Activated CD4-positive, CD25-positive, alpha-beta regulatory T cell (primary cell): ENCODE measurements at regions not wholly inside any gene's neighbourhood (a gene's known extent, or its start where the extent isn't known, plus 50 kb on each side); places are given as distances from the start of the nearest gene placed in this dataset.
"Not testable (repeated sequence)": the region's sequence is repeated elsewhere in the genome, so short reads cannot be mapped to it uniquely, and the experiment has no call there.

Source experiments
- DNase-seq, 4 experiments: peaks; one replicate each; lab custom pipeline; 2025; lab: John Stamatoyannopoulos, UW

DNA sequence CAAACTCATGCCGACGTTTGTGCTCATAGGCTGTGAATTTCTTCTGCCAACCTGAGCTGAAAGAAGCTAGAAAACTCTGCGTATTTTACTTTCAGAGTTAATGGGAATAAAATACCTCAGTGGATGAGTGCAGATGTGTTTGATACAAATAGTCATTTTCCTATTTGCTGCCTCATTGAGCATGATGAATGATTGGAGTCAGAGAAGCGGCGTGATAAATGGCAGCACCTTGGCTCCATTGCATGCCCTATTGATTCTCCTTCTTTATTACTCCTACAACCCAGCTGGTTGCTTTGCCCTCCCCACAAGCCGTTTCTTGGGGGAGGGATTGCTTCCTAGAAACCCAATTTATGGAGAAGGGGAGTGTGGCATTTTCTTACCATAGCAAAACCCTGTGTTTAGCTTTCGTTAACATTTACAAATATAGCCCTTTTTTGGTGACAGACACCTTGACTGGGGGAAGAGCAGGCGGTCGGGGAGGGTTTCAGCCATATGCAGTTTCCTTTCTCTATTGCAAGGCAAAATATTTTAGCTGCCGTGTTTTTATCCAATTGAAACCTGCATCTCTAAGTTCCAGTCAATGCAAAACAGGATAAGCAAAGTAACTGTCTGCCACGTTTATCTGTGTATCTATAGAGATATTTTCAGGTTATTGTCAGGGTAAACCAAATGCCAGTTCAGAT, 93.1 kb upstream of the TBCA start:
- DNase-seq, result no peak

- DNase-seq, result no peak
Observed at GRCh38 chr5:77867914-77868313, 91.8 kb upstream of the TBCA start.

- DNase-seq, result no peak
Observed at GRCh38 chr5:77867194-77867691, 91.1 kb upstream of the TBCA start.

GRCh38 chr5:77866198-77866597, 90.1 kb upstream of the TBCA start:
- no peak for DNase-seq

DNA sequence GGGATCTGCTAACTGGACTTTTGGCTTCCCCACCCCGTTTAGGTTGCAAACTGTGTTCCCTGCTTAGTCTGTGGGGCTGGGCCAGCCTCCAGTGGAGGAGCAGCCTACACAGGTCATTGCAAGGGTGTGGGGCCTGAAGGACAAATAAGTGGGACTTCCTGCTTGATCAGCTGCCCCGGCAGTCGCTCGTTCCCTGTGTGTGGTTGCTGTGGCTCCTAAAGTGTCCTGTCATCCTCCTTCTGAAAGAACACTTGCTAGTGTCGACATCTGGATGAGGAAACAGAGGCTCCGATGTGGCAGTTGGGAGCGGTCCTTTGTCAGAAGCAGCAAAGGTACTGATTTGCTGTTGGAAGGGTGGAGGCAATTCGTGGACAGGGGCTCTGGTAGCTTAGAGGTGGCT, 88.9 kb upstream of the TBCA start:
- DNase-seq, result no peak

DNA sequence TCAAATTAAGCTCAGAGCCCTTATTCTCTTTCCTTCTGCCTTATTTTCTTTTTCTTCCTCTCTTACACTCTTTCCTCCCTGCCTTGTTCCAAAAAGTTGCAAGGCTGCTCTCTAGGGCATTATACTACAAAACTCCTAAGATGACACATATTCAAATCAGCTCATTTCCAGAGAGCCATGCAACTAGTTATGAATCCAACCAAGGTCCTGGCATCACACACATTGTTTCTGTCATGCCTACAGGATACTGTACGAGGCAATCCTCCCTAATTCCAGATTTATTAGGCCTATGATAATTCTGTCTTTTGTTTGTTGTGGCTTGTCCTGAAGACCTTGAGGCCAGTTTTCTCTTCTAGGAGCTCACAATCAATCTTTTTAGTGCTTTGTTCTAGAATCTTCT, 87.0 kb upstream of the TBCA start:
- no peak for DNase-seq

GRCh38 chr5:77861576-77861975, 85.4 kb upstream of the TBCA start:
- no peak for DNase-seq

DNA sequence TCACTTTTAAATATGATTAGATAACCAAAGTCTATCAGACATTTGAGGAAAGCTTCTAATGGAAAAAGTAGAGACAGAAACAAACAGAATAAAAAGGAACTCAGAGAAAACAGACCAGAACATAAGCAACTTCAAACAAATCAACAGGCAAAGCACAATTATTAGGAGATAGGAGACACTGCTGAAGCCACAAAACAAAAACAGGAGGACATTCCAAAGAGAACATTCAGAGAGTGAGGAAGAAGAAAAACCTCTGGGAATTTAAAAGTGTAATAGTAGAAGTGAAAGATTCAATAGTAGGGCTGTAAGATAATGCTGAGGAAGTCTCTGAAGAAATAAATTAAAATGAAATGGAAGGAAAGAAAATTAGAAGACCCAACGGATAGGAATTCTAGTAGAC, 83.2 kb upstream of the TBCA start:
- DNase-seq, result no peak

DNA sequence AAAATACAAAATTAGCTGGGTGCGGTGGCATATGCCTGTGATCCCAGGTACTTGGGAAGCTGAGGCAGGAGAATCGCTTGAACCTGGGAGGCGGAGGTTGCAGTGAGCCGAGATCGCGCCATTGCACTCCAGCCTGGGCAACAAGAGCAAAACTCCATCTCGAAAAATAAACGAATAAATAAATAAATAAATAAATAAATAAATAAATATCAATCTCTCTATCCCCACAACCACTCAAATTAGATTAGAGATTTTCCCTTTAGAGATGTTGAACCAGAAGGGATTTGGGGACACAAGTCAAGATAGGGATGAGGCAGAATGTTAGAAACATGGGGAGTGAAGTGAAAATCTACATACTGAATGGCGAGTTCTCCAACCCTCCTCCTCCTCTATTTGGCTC, 82.5 kb upstream of the TBCA start:
- not testable (repeated sequence) for DNase-seq

- DNase-seq, result no peak
Observed at GRCh38 chr5:77855369-77855768, 79.2 kb upstream of the TBCA start.

DNA sequence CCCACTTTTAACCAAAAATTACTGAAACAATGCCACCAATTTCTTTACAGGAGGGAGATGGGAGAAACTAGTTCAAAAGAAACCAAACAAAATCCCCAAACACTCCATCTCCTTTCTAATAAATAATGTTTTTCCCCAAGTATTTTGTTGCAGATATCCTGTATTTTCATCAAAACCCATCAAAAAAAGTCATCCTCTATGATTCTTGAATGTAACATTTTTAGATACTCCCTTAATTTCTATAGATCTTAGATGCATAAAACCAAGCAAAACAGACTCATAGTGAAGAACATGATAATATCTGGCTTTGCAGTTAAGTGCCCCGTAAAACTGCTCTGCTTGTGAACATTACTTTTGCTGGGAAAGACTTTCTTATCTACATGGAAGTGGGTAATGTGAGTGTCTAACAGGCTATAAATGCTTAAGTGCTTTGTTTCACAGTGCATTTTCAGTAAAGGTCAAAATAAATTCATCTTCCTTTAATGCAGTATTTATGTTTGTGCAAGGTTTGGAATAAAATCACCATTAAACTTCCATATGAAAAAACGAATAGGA, 77.3 kb upstream of the TBCA start:
- no peak for DNase-seq

GRCh38 chr5:77852514-77853352, 76.6 kb upstream of the TBCA start:
- no peak for DNase-seq

- no peak for DNase-seq
Observed at GRCh38 chr5:77852068-77852513, 76.0 kb upstream of the TBCA start.

GRCh38 chr5:77851176-77852067, 75.3 kb upstream of the TBCA start:
- peak in 1 of 4 experiments; percentile 3 for DNase-seq

- DNase-seq, result no peak
Observed at GRCh38 chr5:77850536-77851175, 74.5 kb upstream of the TBCA start.

DNA sequence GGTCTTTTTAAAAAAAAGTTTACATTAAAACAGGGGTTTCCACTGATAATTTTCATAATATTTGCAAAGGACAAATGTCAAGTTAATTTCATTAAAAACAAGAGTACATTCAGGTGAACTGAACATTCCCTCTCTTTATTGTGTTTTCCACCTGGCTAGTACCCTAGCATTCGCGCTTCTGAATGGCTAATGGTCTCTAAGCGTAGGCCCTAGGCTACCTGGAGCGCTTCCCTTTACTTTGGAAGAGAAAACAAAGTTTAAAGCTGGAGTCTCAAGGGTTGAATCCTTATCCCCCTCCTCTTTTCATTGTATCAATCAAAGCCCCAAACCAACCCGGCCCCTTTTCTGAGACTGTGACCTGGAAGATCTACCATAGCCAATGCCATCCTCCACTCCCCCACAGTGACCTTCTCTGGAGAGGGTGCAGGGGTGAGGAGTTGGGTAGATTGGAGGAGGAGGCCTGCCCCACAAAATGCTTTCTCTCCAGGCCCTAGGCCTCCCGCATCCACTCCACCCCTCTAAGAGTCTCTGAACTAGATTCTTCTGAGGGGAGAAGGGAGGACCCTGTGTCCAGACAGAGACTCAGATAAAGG, 73.3 kb upstream of the TBCA start:
- no peak for DNase-seq

DNA sequence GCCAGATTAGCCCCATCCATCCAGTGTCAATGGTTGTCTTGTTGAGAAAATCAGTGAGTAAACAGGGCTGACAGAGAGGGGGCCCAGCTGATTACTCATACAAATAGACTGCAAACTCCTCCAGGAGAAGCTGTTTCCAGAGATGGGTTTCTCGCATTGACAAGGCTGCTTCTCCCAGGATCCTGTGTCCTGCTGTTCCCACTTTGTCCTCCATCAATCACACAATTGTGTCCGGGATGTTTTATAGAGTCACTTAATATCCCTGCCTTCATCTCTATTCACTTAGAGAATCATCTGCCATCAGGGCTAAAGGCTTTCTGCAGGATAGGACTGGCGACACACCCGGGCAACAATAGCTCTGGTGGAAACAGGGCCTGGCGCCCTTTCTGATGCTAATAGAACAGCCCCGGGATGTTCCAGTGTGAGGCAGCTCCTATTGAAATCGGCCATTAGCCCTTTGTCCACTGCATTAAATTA, 71.7 kb upstream of the TBCA start:
- DNase-seq, result no peak

GRCh38 chr5:77847129-77847460, 71.0 kb upstream of the TBCA start:
- no peak for DNase-seq

DNA sequence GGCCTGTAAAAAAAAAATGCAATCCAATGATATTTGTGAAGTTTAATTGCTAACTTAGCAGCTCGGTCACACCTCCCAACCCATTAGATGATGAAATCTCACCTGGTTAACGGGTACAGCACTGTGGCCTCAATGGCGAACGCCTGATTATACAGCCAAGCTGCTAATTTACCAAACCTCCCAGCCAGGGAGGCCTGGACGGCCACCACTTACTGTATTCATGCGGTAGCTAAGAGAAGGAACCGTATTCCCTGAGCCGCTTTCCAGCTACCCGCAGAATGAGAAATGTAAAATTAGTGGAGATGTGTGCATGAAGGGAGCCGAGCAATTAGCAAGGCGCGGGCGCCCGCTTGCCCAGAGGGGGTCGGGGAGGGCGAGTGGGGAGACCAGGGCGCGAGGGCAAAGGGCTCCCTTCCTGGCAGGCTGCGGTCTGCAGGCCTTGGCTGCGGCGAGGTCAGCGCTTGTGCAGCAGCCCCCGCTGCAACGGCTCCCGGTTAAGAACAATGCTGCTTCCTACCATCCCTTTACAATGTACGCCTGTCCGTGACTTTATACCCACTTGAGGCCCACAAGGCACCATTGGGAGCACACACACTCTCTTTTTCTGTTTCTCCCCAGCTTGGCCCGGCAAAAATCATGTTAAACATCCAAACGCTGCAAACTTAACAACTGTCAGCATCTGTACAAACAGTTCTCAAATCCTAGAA, 70.4 kb upstream of the TBCA start:
- no peak for DNase-seq

DNA sequence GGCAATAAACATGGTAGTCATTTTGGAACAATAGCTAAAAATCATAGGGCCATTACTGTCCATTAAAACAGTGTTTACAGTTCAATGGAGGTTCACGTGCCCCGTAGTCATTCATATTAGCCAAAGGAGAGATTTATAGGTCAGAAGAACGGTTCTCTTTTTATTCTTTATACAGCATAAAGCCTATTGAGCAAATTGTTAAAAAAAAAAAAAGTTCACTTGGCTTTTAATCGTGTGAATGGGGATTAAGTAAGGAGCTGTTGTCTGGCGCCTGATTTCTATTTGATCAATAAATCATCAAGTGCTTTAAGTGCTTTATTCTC, 69.1 kb upstream of the TBCA start:
- no peak for DNase-seq
